ENCODE measurements at regions not wholly inside any gene's neighbourhood (a gene's known extent, or its start where the extent isn't known, plus 50 kb on each side); places are given as distances from the start of the nearest gene placed in this dataset.

- TF ChIP-seq CTCF (IDR thresholded peaks at IDR 0.05) (no peak), POLR2A (IDR thresholded peaks at IDR 0.05) (no peak), POLR2AphosphoS5 (IDR thresholded peaks at IDR 0.05; ENCODE audit: insufficient read depth in 1 of 2, low read depth in 1 of 2) (no peak)
Observed at GRCh38 chr12:42871816-42872215, 282.3 kb upstream of the PRICKLE1 start.

Measured in vagina (tissue), 2 donors.